ENCODE measurements at regions not wholly inside any gene's neighbourhood (a gene's known extent, or its start where the extent isn't known, plus 50 kb on each side); places are given as distances from the start of the nearest gene placed in this dataset.

- no peaks in the 10 kb centered on the region for H3K36me3 Mint-ChIP-seq (ENCODE audit: low read depth)
- no peak overlapping the region for H3K4me3 Mint-ChIP-seq
- H3K4me1 Mint-ChIP-seq (ENCODE audit: low read depth), result no peaks in the 10 kb centered on the region
- H3K9me3 Mint-ChIP-seq, result peaks cover 33% of the 10 kb centered on the region
- DNase-seq (ENCODE audit: low spot score), result no peak
- H3K27ac Mint-ChIP-seq, result no peak overlapping the region
- no peaks in the 10 kb centered on the region for H3K27me3 Mint-ChIP-seq (ENCODE audit: low read depth)
Observed at GRCh38 chr1:5763696-5764370, 228.4 kb downstream of the NPHP4 start.

- Mint-ChIP-seq H3K9me3 (peaks cover 29% of the 10 kb centered on the region), H3K36me3 (ENCODE audit: low read depth) (no peaks in the 10 kb centered on the region), H3K4me3 (no peak overlapping the region), H3K27ac (no peak overlapping the region), H3K27me3 (ENCODE audit: low read depth) (no peaks in the 10 kb centered on the region), H3K4me1 (ENCODE audit: low read depth) (no peaks in the 10 kb centered on the region)
- DNase-seq (ENCODE audit: low spot score), result no peak
Observed at GRCh38 chr1:5758859-5759578, 233.2 kb downstream of the NPHP4 start.

GRCh38 chr1:5758000-5758858 is 234.0 kb downstream of the NPHP4 start:
- Mint-ChIP-seq H3K4me1 (ENCODE audit: low read depth) (no peaks in the 10 kb centered on the region), H3K36me3 (ENCODE audit: low read depth) (no peaks in the 10 kb centered on the region), H3K27me3 (ENCODE audit: low read depth) (no peaks in the 10 kb centered on the region), H3K27ac (no peak overlapping the region), H3K9me3 (peaks cover 22% of the 10 kb centered on the region), H3K4me3 (no peak overlapping the region)
- DNase-seq (ENCODE audit: low spot score), result no peak

- no peaks in the 10 kb centered on the region for H3K27me3 Mint-ChIP-seq (ENCODE audit: low read depth)
- H3K27ac Mint-ChIP-seq, result no peak overlapping the region
- no peak overlapping the region for H3K4me3 Mint-ChIP-seq
- H3K9me3 Mint-ChIP-seq, result peaks cover 22% of the 10 kb centered on the region
- H3K36me3 Mint-ChIP-seq (ENCODE audit: low read depth), result no peaks in the 10 kb centered on the region
- DNase-seq (ENCODE audit: low spot score), result no peak
- no peaks in the 10 kb centered on the region for H3K4me1 Mint-ChIP-seq (ENCODE audit: low read depth)
Observed at GRCh38 chr1:5757187-5757805, 234.9 kb downstream of the NPHP4 start.

- no peaks in the 10 kb centered on the region for H3K36me3 Mint-ChIP-seq (ENCODE audit: low read depth)
- H3K4me1 Mint-ChIP-seq (ENCODE audit: low read depth), result no peaks in the 10 kb centered on the region
Observed at GRCh38 chr1:5756434-5757186, 235.6 kb downstream of the NPHP4 start.

GRCh38 chr1:5755552-5756125 is 236.6 kb downstream of the NPHP4 start:
- no peak for DNase-seq (ENCODE audit: low spot score)
- Mint-ChIP-seq H3K4me1 (ENCODE audit: low read depth) (no peaks in the 10 kb centered on the region), H3K9me3 (peaks cover 7% of the 10 kb centered on the region), H3K36me3 (ENCODE audit: low read depth) (no peaks in the 10 kb centered on the region), H3K27me3 (ENCODE audit: low read depth) (no peaks in the 10 kb centered on the region), H3K27ac (no peak overlapping the region), H3K4me3 (no peak overlapping the region)

More at GRCh38 chr1:5756434-5757186, 235.6 kb downstream of the NPHP4 start:
- Mint-ChIP-seq H3K4me3 (no peak overlapping the region), H3K27ac (no peak overlapping the region), H3K9me3 (peaks cover 15% of the 10 kb centered on the region), H3K27me3 (ENCODE audit: low read depth) (no peaks in the 10 kb centered on the region)
- DNase-seq (ENCODE audit: low spot score), result no peak

- H3K4me3 Mint-ChIP-seq, result no peak overlapping the region
- H3K27ac Mint-ChIP-seq, result no peak overlapping the region
- no peaks in the 10 kb centered on the region for H3K36me3 Mint-ChIP-seq (ENCODE audit: low read depth)
Observed at GRCh38 chr1:5754817-5755551, 237.2 kb downstream of the NPHP4 start.

GRCh38 chr1:5753549-5754421 is 238.4 kb downstream of the NPHP4 start:
- DNase-seq (ENCODE audit: low spot score), result no peak
- no peaks in the 10 kb centered on the region for H3K27me3 Mint-ChIP-seq (ENCODE audit: low read depth)
- H3K4me1 Mint-ChIP-seq (ENCODE audit: low read depth), result no peaks in the 10 kb centered on the region
- H3K9me3 Mint-ChIP-seq, result no peaks in the 10 kb centered on the region
- no peaks in the 10 kb centered on the region for H3K36me3 Mint-ChIP-seq (ENCODE audit: low read depth)
- H3K27ac Mint-ChIP-seq, result no peak overlapping the region
- no peak overlapping the region for H3K4me3 Mint-ChIP-seq

More at GRCh38 chr1:5754817-5755551, 237.2 kb downstream of the NPHP4 start:
- Mint-ChIP-seq H3K27me3 (ENCODE audit: low read depth) (no peaks in the 10 kb centered on the region), H3K9me3 (peaks cover under 1% of the 10 kb centered on the region), H3K4me1 (ENCODE audit: low read depth) (no peaks in the 10 kb centered on the region)
- no peak for DNase-seq (ENCODE audit: low spot score)

- no peaks in the 10 kb centered on the region for H3K9me3 Mint-ChIP-seq
- no peak overlapping the region for H3K27ac Mint-ChIP-seq
- no peak overlapping the region for H3K4me3 Mint-ChIP-seq
- no peaks in the 10 kb centered on the region for H3K36me3 Mint-ChIP-seq (ENCODE audit: low read depth)
- H3K4me1 Mint-ChIP-seq (ENCODE audit: low read depth), result no peaks in the 10 kb centered on the region
- no peak for DNase-seq (ENCODE audit: low spot score)
- no peaks in the 10 kb centered on the region for H3K27me3 Mint-ChIP-seq (ENCODE audit: low read depth)
Observed at GRCh38 chr1:5752746-5753548, 239.3 kb downstream of the NPHP4 start.

- H3K4me1 Mint-ChIP-seq (ENCODE audit: low read depth), result no peaks in the 10 kb centered on the region
- H3K36me3 Mint-ChIP-seq (ENCODE audit: low read depth), result no peaks in the 10 kb centered on the region
- no peaks in the 10 kb centered on the region for H3K9me3 Mint-ChIP-seq
- no peaks in the 10 kb centered on the region for H3K27me3 Mint-ChIP-seq (ENCODE audit: low read depth)
- no peak overlapping the region for H3K27ac Mint-ChIP-seq
- no peak overlapping the region for H3K4me3 Mint-ChIP-seq
- no peak for DNase-seq (ENCODE audit: low spot score)
Observed at GRCh38 chr1:5751833-5752745, 240.1 kb downstream of the NPHP4 start.

All from T-helper 2 cell treated with Interferon-gamma antibody and Interleukin-4, amounts not matched to agents 5 μg/mL and 100 μg/mL, for 36 hours (primary cell).